ENCODE measurements at regions not wholly inside any gene's neighbourhood (a gene's known extent, or its start where the extent isn't known, plus 50 kb on each side); places are given as distances from the start of the nearest gene placed in this dataset.

- no peak overlapping the region for H3K4me3 ChIP-seq (ENCODE audit: low read depth, low read length)
- no peak for TF ChIP-seq CTCF (IDR thresholded peaks at IDR 0.05; ENCODE audit: low read depth, low read length)
- no peaks in the 10 kb centered on the region for H3K9me3 ChIP-seq (ENCODE audit: severe bottlenecking)
- H3K27ac ChIP-seq, result no peak overlapping the region
- H3K36me3 ChIP-seq, result no peaks in the 10 kb centered on the region
- no peak for DNase-seq
- no peaks in the 10 kb centered on the region for H3K27me3 ChIP-seq (ENCODE audit: insufficient read depth, low read depth, severe bottlenecking)
These were observed 217.7 kb downstream of the NUAK1 start for GRCh38 chr12:105921055-105921454.

- TF ChIP-seq CTCF (IDR thresholded peaks at IDR 0.05; ENCODE audit: low read depth, low read length), result no peak
- H3K36me3 ChIP-seq, result no peaks in the 10 kb centered on the region
- no peaks in the 10 kb centered on the region for H3K9me3 ChIP-seq (ENCODE audit: severe bottlenecking)
- H3K27ac ChIP-seq, result no peak overlapping the region
- no peak overlapping the region for H3K4me3 ChIP-seq (ENCODE audit: low read depth, low read length)
- no peaks in the 10 kb centered on the region for H3K27me3 ChIP-seq (ENCODE audit: insufficient read depth, low read depth, severe bottlenecking)
- no peak for DNase-seq
These were observed 216.7 kb downstream of the NUAK1 start for GRCh38 chr12:105921872-105922669.

- Histone ChIP-seq H3K27me3 (ENCODE audit: insufficient read depth, low read depth, severe bottlenecking) (no peaks in the 10 kb centered on the region), H3K4me3 (ENCODE audit: low read depth, low read length) (no peak overlapping the region), H3K36me3 (no peaks in the 10 kb centered on the region), H3K27ac (no peak overlapping the region), H3K9me3 (ENCODE audit: severe bottlenecking) (peaks cover 5% of the 10 kb centered on the region)
- TF ChIP-seq CTCF (IDR thresholded peaks at IDR 0.05; ENCODE audit: low read depth, low read length), result no peak
- no peak for DNase-seq
These were observed 216.1 kb downstream of the NUAK1 start for GRCh38 chr12:105922670-105923102.

- TF ChIP-seq CTCF (IDR thresholded peaks at IDR 0.05; ENCODE audit: low read depth, low read length), result no peak
- Histone ChIP-seq H3K27me3 (ENCODE audit: insufficient read depth, low read depth, severe bottlenecking) (no peaks in the 10 kb centered on the region), H3K36me3 (no peaks in the 10 kb centered on the region)
These were observed 214.1 kb downstream of the NUAK1 start for GRCh38 chr12:105924526-105925208.

GRCh38 chr12:105927564-105927963 lies 211.2 kb downstream of the NUAK1 start:
- H3K27me3 ChIP-seq (ENCODE audit: insufficient read depth, low read depth, severe bottlenecking), result no peaks in the 10 kb centered on the region
- H3K36me3 ChIP-seq, result no peaks in the 10 kb centered on the region
- H3K9me3 ChIP-seq (ENCODE audit: severe bottlenecking), result peaks cover 5% of the 10 kb centered on the region
- no peak for TF ChIP-seq CTCF (IDR thresholded peaks at IDR 0.05; ENCODE audit: low read depth, low read length)
- DNase-seq, result no peak
- H3K27ac ChIP-seq, result no peak overlapping the region
- H3K4me3 ChIP-seq (ENCODE audit: low read depth, low read length), result no peak overlapping the region

More at GRCh38 chr12:105924526-105925208, 214.1 kb downstream of the NUAK1 start:
- no peak for DNase-seq
- no peak overlapping the region for H3K4me3 ChIP-seq (ENCODE audit: low read depth, low read length)
- H3K9me3 ChIP-seq (ENCODE audit: severe bottlenecking), result peaks cover 5% of the 10 kb centered on the region
- H3K27ac ChIP-seq, result no peak overlapping the region

Measured in WERI-Rb-1 (cell line).